HG02840 (cell line): ENCODE measurements at regions not wholly inside any gene's neighbourhood (a gene's known extent, or its start where the extent isn't known, plus 50 kb on each side); places are given as distances from the start of the nearest gene placed in this dataset.
"Not testable (repeated sequence)": the region's sequence is repeated elsewhere in the genome, so short reads cannot be mapped to it uniquely, and the experiment has no call there.

Experiments
- ATAC-seq: cut with Tn5 transposase; IDR thresholded peaks from one replicate; pipeline ENCODE4 v1.9.1; 2021; ENCODE audit warnings: mild to moderate bottlenecking, moderate library complexity, moderate number of reproducible peaks; ENCODE audit not compliant: unreplicated experiment, low FRiP score

DNA sequence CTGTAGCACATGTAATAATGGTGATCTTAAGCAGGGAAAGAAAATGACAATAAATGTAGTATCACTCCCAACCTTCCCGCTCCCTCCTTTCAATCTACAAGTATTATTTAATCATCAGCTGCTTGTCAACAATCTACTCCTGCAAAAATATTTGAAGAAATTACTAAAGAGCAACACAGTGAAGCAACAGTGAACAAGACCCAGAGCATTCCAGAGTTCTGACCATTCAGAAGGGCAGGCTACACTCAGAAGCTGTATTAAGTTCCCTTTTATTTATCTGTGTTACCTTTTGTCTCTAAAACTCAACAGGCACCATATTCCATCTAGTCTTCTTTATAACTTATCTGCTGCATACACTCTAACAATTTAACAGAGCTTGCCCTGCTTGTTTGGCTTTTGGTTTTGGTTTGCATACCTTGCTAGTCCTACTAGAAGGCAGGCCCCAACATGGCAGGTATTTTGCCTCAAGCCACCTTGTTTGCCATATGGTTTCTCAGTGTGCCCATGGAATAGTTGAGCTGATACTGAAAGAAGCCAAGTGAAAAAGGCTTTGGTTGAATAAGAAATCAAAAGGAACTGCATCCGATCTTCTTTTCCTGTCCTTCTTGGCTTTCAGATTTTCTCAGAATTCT lies 253.9 kb downstream of the CEMIP2 start:
- no peak for ATAC-seq

DNA sequence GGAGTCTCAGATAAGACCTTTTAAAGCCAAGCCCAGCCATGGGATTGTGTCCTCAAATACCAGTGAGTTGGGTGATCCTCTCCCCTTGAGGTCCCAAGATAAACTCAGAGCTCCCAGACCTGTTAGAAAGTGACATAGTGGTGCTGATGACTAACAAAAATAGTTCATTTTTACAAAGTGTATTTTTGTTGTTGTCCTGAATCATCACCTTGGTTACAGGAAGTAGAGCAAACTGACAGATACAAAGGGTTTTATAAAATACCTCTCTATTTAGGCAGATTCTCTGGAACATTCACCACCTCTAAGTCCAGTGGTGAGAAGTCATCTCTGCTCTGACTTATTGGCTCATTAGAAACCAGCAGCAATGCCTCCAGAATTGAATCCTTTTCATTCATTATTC lies 259.3 kb downstream of the CEMIP2 start:
- no peak for ATAC-seq

DNA sequence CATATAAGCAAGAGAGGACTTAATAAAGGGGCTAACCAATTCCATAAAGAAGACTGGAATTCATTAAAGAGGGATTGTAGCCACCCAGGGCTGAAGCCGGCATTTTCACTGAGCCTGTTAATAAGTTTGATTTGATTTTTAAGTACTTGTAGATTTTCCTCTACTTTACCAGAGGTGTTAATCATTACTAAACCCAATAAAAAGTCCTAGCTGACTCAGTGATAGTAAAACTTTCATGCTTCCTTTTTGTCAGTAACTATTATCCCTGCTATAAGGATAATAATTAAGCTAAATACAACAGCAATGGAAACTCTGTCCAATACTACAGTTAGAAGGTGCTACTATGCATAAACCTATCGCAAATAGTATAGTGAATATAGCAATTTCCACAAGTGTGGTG lies 260.2 kb downstream of the CEMIP2 start:
- not testable (repeated sequence) for ATAC-seq

DNA sequence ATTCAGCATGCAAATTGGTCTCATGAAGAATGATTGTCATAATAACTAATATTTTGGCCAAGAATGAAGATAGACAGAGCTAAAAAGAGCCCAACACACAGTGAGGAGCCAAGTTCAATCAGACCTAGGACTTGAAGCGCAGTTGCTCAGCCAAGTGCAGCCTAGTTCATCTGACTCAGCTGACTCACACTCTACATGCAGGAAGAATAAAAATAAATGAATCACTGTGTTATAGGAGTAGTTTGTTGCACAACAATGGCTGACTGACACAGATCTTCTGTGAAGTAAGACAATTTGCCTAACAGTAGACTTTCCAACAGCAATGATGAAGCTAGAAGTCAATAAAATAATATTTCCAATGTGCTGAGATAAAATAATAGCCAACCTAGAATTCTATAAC lies 261.5 kb downstream of the CEMIP2 start:
- ATAC-seq: no peak

DNA sequence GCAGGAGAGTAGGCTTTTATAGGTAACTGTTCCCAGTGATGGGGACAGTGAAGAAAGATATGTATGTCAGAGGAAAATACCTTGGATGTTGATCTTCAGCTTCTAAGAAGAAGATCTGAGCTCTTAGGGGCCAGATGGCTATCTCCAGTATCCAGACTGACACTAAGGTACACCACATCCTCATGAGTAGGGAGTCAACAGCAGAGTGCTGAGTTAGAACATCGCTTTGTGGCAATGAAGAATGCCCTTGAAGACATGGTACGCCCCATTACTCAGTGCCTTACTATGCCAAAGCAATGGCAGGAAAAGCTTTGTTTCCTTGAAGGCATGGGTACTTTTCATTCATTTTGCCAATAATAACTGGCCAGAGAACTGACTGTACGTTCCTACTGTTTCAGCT lies 263.7 kb downstream of the CEMIP2 start:
- no peak for ATAC-seq

DNA sequence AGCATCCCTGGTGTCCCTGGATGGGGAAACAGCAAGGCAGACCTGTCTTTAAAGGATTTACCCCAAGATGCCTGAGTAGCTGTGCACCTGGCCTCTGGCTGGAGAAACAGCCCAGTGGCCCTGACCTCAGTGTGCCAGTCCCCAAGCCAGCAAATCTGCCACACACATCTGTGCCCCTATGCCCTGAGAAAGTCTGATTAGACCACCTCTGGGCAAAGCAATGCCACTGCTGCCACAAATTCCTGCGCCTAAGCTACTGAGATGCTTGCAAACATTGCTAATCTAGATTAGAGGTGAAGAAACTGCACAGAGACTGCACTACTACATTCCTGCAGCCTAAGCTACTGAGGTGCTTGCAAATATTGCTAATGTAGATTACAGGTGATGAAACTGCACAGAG lies 269.6 kb downstream of the CEMIP2 start:
- no peak for ATAC-seq

DNA sequence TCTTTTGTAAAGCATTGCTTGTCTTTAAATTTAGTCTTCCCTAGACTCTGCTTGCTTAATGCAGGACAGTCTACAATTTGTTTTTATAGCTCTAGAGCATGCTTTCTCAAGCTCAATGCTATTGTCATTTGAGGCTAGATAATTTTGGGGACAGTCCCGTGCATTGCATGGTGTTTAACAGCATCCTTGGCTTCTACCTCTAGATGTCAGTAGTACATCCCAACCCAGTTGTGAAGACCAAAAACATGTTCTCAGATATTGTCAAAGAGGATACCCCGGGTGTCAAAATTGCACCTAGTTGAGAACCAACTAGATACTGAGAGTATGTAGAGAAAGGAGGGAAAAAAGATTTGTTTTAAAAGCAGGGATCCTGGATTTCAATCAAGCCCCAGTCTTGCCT lies 277.5 kb downstream of the CEMIP2 start:
- ATAC-seq: no peak

DNA sequence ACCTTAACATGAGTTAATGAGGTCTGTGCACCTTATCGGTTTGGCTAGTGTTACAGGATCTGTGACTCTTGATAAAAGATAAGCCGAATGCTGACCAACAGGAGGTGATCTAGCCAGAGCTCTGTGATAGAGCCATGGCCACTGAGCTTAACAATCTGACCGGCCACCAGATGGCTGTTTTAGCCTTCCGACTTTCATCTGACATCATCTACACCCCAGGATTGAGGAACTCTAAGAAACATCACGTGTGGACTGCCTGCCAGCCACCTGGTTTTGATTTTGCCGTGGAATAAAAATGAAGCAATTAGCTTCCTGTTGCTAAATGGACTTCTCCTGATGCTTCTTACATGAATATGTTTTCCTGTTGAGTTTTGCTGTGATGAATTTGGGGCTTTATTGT lies 281.3 kb downstream of the CEMIP2 start:
- no peak for ATAC-seq

DNA sequence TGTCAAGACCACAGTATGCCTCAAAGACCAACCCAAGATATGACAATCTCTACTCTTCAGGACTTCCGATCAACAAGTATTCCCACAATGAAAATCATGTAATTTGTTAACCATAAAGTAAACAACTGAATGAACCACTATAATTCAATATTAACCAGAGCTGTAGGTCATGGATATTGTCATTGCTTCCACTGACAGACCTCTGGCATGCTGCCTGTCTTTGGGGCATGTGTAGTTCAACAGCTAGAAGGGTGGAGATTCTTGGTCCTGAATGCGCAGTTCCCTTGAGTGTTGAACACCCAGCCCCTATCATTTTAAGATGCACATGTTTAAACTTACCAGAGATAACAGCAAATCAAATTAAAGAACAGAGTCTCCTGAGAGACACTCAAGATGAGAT lies 283.0 kb downstream of the CEMIP2 start:
- ATAC-seq: no peak

DNA sequence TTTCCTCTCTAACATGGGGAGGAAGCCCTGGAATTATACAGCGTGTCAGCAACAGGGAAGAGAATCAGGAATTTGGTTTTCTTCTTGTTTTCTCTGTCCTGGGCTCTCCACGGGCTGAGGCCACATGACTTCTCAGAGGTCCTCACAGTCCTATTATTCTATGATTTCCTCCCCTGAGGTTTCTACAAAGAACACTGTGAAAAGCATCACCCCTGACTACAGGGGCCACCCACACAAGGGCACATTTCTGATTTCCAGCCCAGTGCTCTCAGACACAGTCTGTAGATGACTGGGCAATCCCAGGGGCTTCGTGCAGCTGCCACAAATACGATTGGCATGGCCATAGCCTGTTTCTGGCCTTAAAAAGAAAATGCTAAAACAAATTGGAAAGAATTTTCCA lies 284.9 kb downstream of the CEMIP2 start:
- no peak for ATAC-seq

DNA sequence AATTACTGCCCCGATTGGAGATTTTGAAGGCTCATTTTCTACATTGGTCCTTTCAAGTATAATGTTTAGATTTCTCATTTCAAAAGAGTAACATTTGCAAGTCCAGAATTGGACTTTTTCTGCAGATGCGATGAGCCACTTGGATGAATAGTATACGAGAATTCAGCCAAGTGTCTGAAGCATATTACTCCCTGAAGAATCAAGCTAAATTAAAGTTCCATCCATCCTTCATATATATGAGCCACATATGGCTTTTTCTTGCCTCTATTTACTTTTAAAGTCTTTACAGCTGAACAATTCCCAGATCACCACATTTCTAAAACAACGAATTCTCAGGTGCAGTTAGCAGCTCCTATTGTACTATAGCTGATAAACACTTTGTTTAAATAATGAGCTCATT lies 288.7 kb downstream of the CEMIP2 start:
- ATAC-seq: no peak

DNA sequence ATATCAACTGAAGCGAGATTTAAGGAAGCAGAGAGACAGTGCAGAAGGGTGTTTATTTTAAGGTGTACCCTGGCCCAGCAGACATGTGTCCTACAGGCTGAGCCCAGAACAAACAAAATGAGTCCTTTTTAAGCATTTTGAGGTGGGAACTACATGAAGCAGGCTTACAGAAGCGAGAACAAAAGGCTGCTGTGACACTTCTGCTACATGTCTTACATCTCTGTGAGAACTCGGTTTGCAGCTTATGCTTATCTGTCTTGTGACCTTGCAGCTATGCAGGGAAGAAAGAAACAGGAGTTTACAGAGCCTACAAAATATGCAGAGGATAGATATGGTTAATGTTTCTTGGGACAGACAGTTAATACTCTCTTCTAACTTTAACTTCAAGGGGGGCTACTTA lies 295.9 kb downstream of the CEMIP2 start:
- ATAC-seq: no peak

DNA sequence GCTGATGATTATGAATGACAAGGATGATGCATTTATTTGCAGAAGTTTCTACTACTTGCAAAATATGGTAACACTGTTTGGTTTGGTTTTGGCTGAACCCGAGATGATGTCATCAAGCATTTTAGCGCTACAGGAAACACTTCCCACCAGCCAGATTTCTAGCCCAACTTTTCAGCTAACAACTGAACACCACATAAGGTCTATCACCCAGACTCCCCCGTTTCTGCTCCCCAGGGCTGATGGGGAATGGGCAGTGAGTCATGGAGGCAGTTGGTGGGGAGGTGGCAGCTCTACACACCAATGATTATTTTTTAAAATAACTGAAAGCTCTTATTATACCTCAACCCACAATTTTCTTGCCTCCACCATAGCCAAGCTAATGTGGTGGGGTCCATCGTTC lies 302.9 kb downstream of the CEMIP2 start:
- ATAC-seq: no peak

DNA sequence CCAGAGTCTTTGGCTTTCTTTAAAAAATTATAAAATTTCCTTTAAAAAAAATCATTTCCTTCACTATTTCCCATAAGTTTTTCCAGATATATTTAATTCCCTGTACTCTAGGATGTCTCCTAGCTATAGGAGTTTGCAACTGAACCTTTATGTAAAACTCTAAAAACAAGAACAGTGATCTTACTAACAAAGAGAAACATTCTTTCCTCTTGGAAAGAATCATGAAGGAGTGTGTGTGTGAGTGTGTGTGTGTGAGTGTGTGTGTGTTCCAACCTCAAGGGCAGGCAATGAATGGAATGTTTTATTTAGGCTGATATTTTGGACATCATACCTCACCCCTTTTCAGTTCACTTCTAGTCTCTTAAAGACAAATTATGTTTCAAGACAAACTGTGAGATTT lies 309.2 kb downstream of the CEMIP2 start:
- no peak for ATAC-seq

DNA sequence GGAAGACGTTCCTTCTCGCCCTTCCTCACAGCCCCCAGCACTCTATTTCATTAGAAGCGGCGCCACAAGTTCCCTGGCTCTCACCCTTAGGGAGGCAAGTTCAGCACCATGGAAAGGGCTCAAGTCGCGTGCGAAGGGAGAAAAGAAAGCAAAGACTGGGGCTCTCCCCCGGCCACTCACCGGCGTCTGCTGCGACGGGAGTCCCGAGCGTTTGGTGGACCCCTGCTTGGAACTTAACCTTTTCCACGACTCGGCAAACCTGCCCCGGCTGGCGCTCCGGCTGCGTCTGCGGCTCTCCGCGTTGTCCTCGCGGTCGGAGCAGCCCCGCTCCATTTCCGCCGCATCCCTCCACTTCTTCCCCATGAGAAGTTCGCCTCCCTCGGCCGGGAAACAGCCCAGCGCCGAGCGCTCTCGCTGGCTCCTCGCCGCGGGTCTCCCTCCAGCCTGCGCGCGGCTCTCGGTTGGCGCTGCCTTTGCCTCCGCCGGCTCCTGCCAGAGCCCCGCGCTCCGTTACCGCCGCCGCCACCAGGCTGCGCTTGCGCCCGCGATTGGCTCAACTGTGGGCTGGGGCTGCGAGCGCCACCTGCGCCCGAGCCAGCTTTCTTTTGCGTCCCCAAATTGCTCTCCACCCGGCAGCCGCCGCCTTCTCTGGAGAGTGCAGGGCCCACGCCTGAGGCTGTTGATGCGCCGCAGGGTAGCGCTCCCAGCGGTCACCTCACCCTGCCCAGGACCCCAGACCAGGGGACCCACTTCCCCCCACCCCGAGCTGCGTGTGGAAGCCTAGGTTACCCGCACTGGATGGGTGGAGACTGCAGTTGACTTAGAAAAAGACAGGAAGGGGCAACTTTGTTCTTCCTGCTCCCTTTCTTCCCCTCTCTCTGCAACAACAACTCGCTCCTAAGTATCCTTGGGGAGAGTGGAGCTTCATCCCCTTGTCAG lies 321.6 kb downstream of the CEMIP2 start:
- ATAC-seq: peak; percentile 58

DNA sequence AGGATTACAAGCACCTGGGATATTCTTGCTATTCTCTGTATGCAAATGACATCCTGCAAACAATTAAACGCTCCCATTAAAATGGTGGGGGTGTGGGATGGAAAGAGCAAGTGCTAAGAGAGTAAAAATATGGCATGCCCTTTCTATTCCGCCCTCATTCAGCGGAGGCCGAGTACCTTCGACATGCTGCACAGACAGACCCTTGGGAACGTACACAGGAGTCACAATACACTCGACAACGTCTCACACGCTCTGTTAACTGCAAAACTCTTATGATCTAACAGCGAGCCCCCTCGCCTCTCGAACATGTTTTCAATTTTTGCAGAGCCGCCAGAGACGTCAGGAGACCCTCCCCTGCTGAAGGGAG lies 322.2 kb downstream of the CEMIP2 start:
- ATAC-seq: no peak

DNA sequence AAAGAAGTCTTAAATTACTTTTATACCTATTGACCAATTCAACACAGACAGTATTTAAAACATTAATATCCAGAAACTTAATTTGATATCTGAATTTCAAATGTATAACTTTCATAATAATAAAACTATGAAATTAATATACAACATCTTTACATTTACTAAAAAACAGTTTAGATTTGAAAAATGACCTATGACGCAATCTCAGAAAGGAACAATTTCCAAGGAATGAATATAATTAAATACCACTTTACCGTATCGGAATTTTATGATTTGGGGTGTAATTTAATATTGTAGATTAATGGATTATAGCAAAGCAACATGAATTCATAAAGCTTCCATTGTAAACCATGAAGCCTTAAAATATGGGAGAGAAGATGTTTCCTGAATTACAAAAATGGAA lies 321.5 kb upstream of the TRPM3 start:
- no peak for ATAC-seq

DNA sequence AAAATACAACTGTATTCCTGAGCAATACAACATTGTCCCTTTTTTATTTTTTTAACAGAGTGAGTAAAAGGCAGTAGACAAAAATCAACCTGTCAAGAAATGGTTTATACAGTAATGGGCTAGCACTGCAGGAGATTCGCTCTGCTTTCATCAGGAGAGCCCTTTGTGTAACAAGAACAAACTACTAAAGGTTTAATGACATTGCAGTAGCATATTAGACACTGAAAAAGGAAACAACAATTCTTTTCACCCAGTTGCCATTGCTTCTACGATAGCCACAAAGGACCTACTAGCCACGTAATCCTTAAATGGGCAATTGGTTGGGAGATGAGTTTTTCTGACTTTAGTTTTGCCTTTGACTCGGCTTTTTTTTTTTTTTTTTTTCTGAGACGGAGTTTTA lies 319.8 kb upstream of the TRPM3 start:
- ATAC-seq: no peak

DNA sequence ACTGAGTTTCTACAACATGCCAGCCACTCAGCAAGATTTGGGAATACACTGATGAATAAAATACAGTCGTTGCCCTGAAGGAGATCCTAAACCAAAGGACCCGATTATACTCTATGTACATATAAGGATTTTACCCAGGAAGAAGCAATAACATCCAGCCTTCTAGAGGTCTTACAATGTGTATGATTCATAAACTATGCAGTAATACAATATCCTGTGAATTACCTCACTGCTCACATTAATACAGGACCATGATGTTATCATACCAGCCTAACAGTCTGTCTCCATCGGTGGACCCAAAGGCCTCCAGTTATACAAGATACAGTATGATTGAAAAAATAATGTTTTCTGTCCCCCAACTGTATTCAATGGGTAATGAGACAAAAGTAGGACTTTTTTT lies 310.5 kb upstream of the TRPM3 start:
- no peak for ATAC-seq

DNA sequence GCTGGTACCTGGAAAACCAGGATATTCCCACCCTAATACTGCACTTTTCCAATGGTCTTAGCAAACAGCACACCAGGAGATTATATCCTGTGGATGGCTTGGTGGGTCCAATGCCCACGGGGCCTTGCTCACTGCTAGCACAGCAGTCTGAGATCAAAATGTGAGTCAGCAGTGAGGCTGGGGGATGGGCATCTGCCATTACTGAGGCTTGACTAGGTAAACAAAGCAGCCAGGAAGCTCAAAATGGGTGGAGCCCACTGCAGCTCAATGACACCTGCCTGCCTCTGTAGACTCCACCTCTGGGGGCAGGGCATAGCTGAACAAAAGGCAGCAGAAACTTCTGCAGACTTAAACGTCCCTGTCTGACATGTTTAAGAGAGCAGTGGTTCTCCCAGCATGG lies 285.9 kb upstream of the TRPM3 start:
- not testable (repeated sequence) for ATAC-seq

DNA sequence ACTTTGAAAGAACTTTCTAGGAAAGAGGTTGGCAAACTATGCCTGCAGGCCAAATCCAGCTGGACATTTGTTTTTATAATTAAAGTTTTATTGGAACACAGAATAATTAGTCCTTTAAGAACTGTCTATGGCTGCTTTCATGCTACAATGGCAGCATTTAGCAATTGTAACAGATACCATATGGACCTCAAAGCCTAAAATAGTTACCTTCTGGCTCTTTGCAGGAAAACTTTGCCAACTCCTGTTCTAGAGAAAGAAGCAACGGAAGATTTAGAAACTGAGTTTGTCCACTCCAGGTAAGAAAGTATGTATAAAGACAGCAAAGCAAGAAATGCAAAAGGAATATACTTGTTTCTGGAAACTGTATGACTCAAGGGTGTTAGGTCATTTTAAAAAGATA lies 281.7 kb upstream of the TRPM3 start:
- no peak for ATAC-seq

DNA sequence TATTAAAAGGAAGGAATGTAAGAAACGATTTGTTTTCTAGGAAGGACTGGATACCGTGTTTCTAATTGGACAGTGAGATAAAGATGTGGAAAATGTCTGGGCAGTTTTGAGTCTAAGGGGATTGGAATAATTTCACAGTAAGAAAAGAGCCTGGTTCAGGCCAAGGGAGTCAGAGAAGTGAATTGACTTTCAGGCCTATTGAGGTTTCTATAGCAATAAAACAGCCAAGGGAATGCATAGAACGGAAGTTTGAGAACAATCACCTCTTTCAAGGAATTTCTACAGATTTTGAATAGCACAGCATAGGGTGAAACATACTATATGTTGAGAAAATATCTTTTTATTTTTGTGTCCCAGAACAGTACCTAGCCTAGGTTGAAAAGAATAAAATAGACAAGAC lies 271.6 kb upstream of the TRPM3 start:
- no peak for ATAC-seq
